CD4-positive, alpha-beta T cell treated with Interleukin-12 subunit alpha and Interleukin-12 subunit beta, for 1 hour (primary cell): ENCODE measurements at regions not wholly inside any gene's neighbourhood (a gene's known extent, or its start where the extent isn't known, plus 50 kb on each side); places are given as distances from the start of the nearest gene placed in this dataset.
"Not testable (repeated sequence)": the region's sequence is repeated elsewhere in the genome, so short reads cannot be mapped to it uniquely, and the experiment has no call there.

Experiments used
- DNase-seq: peaks from one replicate; pipeline ENCODE4 v3.0.0-alpha.2; 2020

- DNase-seq, result no peak
Measured at GRCh38 chr3:82495655-82496054, 734.2 kb upstream of the GBE1 start.

GRCh38 chr3:82494977-82495489 lies 733.6 kb upstream of the GBE1 start:
- DNase-seq, result no peak

- no peak for DNase-seq
Measured at GRCh38 chr3:82493858-82494257, 732.4 kb upstream of the GBE1 start.

- DNase-seq, result no peak
Measured at GRCh38 chr3:82475306-82475705, 713.9 kb upstream of the GBE1 start.

- no peak for DNase-seq
Measured at GRCh38 chr3:82474711-82475110, 713.3 kb upstream of the GBE1 start.

- DNase-seq, result no peak
Measured at GRCh38 chr3:82473864-82474541, 712.6 kb upstream of the GBE1 start.

GRCh38 chr3:82467051-82467450 lies 705.6 kb upstream of the GBE1 start:
- DNase-seq, result no peak

- no peak for DNase-seq
Measured at GRCh38 chr3:82462977-82463376, 701.5 kb upstream of the GBE1 start.

GRCh38 chr3:82461049-82461889 lies 699.8 kb upstream of the GBE1 start:
- DNase-seq, result no peak

GRCh38 chr3:82448320-82448719 lies 686.9 kb upstream of the GBE1 start:
- no peak for DNase-seq

GRCh38 chr3:82428821-82429220 lies 667.4 kb upstream of the GBE1 start:
- not testable (repeated sequence) for DNase-seq

- no peak for DNase-seq
Measured at GRCh38 chr3:82424031-82424339, 662.5 kb upstream of the GBE1 start.

GRCh38 chr3:82423268-82424030 lies 662.0 kb upstream of the GBE1 start:
- no peak for DNase-seq

GRCh38 chr3:82416830-82417229 lies 655.4 kb upstream of the GBE1 start:
- DNase-seq, result no peak

GRCh38 chr3:82416349-82416748 lies 654.9 kb upstream of the GBE1 start:
- no peak for DNase-seq

- DNase-seq, result no peak
Measured at GRCh38 chr3:82413171-82413570, 651.7 kb upstream of the GBE1 start.

- DNase-seq, result no peak
Measured at GRCh38 chr3:82410366-82410765, 648.9 kb upstream of the GBE1 start.

- DNase-seq, result no peak
Measured at GRCh38 chr3:82409842-82410241, 648.4 kb upstream of the GBE1 start.

- DNase-seq, result no peak
Measured at GRCh38 chr3:82392203-82392775, 630.8 kb upstream of the GBE1 start.

GRCh38 chr3:82390868-82391267 lies 629.4 kb upstream of the GBE1 start:
- no peak for DNase-seq

GRCh38 chr3:82386647-82387046 lies 625.2 kb upstream of the GBE1 start:
- no peak for DNase-seq

- no peak for DNase-seq
Measured at GRCh38 chr3:82384181-82384580, 622.7 kb upstream of the GBE1 start.

- no peak for DNase-seq
Measured at GRCh38 chr3:82382831-82383230, 621.4 kb upstream of the GBE1 start.
